HepG2 (cell line): ENCODE measurements at regions not wholly inside any gene's neighbourhood (a gene's known extent, or its start where the extent isn't known, plus 50 kb on each side); places are given as distances from the start of the nearest gene placed in this dataset.

ENCODE experiments used
- ATAC-seq: fragments of 200-7000 bp; cut with Tn5 transposase; 3 replicates; pipeline ENCODE4 v1.9.1; 2020; ENCODE audit warnings: mild to moderate bottlenecking, moderate library complexity
- BruUV-seq: library from RNA; stranded (reverse); fragments of 400-500 nt; replicated peaks from 2 replicates; lab custom pipeline; 2021; lab: Mats Ljungman, UMichigan
- CTCF ChIA-PET: fragments of 300-600 bp; formaldehyde crosslinking; extraction: SDS; loops from one replicate; lab custom pipeline; 2021; ENCODE audit warnings: low total read pairs, inconsistent platforms, low intra/inter-chr PET ratio; lab: Yijun Ruan, JAX
- POLR2A ChIA-PET: fragments of 350-600 bp; sonication (Branson Sonifier 250); formaldehyde crosslinking; loops from one replicate; lab custom pipeline; 2020; ENCODE audit warnings: antibody characterized with exemption, inconsistent platforms; lab: Yijun Ruan, JAX
- DNase-seq: peaks from one replicate; pipeline ENCODE4 v3.0.0-alpha.2; 2015; ENCODE audit warnings: low spot score
- FAIRE-seq: peaks from 3 replicates; lab custom pipeline; 2011; peaks lifted over from hg19 to GRCh38; lab: Jason Lieb, UNC
- H2AFZ ChIP-seq: one replicate; pipeline ENCODE4 v1.6.1; 2011; ENCODE audit warnings: low read length, inconsistent platforms
- H3K27ac ChIP-seq: fragments of 300-600 bp; 3 replicates; pipeline ENCODE4 v1.8.0; 2011; ENCODE audit warnings: mixed run types, mild to moderate bottlenecking, mixed read lengths, low read length, inconsistent platforms; ENCODE audit not compliant: insufficient read depth; ENCODE audit errors: extremely low read length
- H3K27me3 ChIP-seq, 2 experiments: fragments of 200-600 bp in 1 of 2; 2 replicates in 1 of 2; 3 replicates in 1 of 2; pipeline versions ENCODE4 v1.6.0 to v1.8.0; 2011; ENCODE audit warnings: low read length in 2 of 2, mild to moderate bottlenecking in 2 of 2, moderate library complexity in 2 of 2, inconsistent platforms in 1 of 2; ENCODE audit not compliant: insufficient read depth in 2 of 2, control insufficient read depth in 1 of 2
- H3K36me3 ChIP-seq, 2 experiments: fragments of 200-600 bp in 1 of 2; replicated peaks in 1 of 2; 2 replicates in 1 of 2; 3 replicates in 1 of 2; pipeline versions ENCODE4 v1.5.1 to v1.8.0; 2011; ENCODE audit warnings: low read length in 2 of 2, inconsistent platforms in 1 of 2; ENCODE audit not compliant: insufficient read depth in 2 of 2, control insufficient read depth in 1 of 2
- H3K4me1 ChIP-seq: 2 replicates; pipeline ENCODE4 v1.5.1; 2012; ENCODE audit warnings: low read length, inconsistent platforms; ENCODE audit not compliant: insufficient read depth
- H3K4me2 ChIP-seq: 2 replicates; pipeline ENCODE4 v1.6.0; 2011; ENCODE audit warnings: low read depth, low read length, inconsistent platforms
- H3K4me3 ChIP-seq, 3 experiments: fragments of 200-600 bp in 1 of 3; sonication (generic), shearing (Covaris generic) in 1 of 3; replicated peaks in 1 of 3; 2 replicates each; pipeline ENCODE4 v1.5.1; 2011 to 2016; ENCODE audit warnings: low read length in 3 of 3, inconsistent platforms in 2 of 3, low read depth in 2 of 3, mild to moderate bottlenecking in 2 of 3, control low read depth in 1 of 3, mixed read lengths in 1 of 3; ENCODE audit not compliant: insufficient read depth in 1 of 3
- H3K79me2 ChIP-seq: one replicate; pipeline ENCODE4 v1.6.1; 2011; ENCODE audit warnings: low read length, inconsistent platforms; ENCODE audit not compliant: insufficient read depth
- H3K9ac ChIP-seq: 2 replicates; pipeline ENCODE4 v1.6.0; 2011; ENCODE audit warnings: mild to moderate bottlenecking, low read depth, low read length, inconsistent platforms; ENCODE audit not compliant: insufficient read depth
- H3K9me3 ChIP-seq: 2 replicates; pipeline ENCODE4 v1.5.1; 2012; ENCODE audit warnings: mild to moderate bottlenecking, low read length
- H4K20me1 ChIP-seq: 2 replicates; pipeline ENCODE4 v1.6.0; 2011; ENCODE audit warnings: inconsistent platforms, mild to moderate bottlenecking, low read length, moderate library complexity; ENCODE audit not compliant: insufficient read depth
- SP4 ChIP-seq: sonication (generic); formaldehyde crosslinking; IDR thresholded peaks from 2 replicates; pipeline ENCODE4 v1.8.1; 2023; ENCODE audit warnings: mild to moderate bottlenecking, missing genetic modification reagents
- TAF1 ChIP-seq: sonication (generic); formaldehyde crosslinking; IDR thresholded peaks from 2 replicates; pipeline ENCODE4 v1.4.0; 2020; ENCODE audit warnings: missing genetic modification reagents
- ZMAT5 ChIP-seq: sonication (generic); formaldehyde crosslinking; IDR thresholded peaks from 2 replicates; pipeline ENCODE4 v1.5.0; 2020; ENCODE audit warnings: mild to moderate bottlenecking, low read depth, missing genetic modification reagents, borderline replicate concordance
- ZNF160 ChIP-seq: sonication (generic); formaldehyde crosslinking; IDR thresholded peaks from 2 replicates; pipeline ENCODE4 v1.8.0; 2022; ENCODE audit warnings: mild to moderate bottlenecking, inconsistent platforms, missing genetic modification reagents
- ZNF619 ChIP-seq: sonication (generic); formaldehyde crosslinking; IDR thresholded peaks from 2 replicates; pipeline ENCODE4 v1.4.0; 2020; ENCODE audit warnings: mild to moderate bottlenecking, missing genetic modification reagents
- WGBS: methylation state at CpG from one replicate; pipeline ENCODE4 v1.1.6; 2017; ENCODE audit warnings: low lambda C conversion rate; 5-methylcytosine and 5-hydroxymethylcytosine counted together
- in situ Hi-C: cut with HindIII; loops from 2 replicates; pipeline ENCODE4 v1.10.0; 2017; ENCODE audit warnings: low pct_unique_long_range_greater_than_20kb; ENCODE audit not compliant: extremely low pct_ligation_motif_present
- intact Hi-C: fragments of 100-400 bp; cut with micrococcal nuclease; formaldehyde crosslinking; loops from one replicate; pipeline ENCODE4 v1.10.0; 2022; ENCODE audit not compliant: unreplicated experiment
- TF ChIP-seq, protein P1 (sequence below): sonication (generic); formaldehyde crosslinking; IDR thresholded peaks from 2 replicates; pipeline ENCODE4 v1.4.0; 2020; ENCODE audit warnings: missing genetic modification reagents

DNA sequence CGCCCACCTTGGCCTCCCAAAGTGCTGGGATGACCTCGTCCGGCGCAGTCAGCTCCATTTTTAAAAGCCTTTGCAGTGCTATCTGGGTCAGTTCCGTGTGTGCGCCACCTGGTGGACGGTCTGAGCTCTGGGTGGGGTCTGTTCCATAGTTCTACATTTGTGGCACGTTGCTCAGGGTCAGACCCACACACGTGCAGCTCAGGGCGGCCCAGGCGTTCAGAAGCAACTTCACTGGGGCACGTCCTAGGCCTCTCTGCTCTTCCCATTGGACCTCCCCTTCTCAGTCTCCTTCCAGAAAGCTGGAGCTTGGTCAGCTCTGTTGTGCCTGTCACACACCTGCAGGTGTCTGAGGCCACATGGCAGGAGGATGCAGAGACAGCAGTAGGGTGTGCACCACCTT is 137.9 kb downstream of the DNAJB6 start (continued):
- TF ChIP-seq ZMAT5 (CRISPR knock-in tag) (no peak), SP4 (CRISPR knock-in tag) (no peak)

GRCh38 chr7:157475095-157475494 is 138.3 kb downstream of the DNAJB6 start:
- Histone ChIP-seq H2AFZ (no peak overlapping the region), H3K4me1 (peaks cover 8% of the 10 kb centered on the region; the same call in 1 of the 2 replicates), H3K79me2 (no peaks in the 10 kb centered on the region), H3K9ac (no peak overlapping the region), H3K9me3 (peaks cover 13% of the 10 kb centered on the region), H3K4me3 (no peak overlapping the region)
- 30% methylated on average over 6 of the region's 6 CpGs for WGBS
- no peak for ATAC-seq
- TF ChIP-seq TAF1 (no peak), ZNF160 (CRISPR knock-in tag) (no peak), ZNF619 (CRISPR knock-in tag) (no peak)
- TF ChIP-seq, protein P1, sequence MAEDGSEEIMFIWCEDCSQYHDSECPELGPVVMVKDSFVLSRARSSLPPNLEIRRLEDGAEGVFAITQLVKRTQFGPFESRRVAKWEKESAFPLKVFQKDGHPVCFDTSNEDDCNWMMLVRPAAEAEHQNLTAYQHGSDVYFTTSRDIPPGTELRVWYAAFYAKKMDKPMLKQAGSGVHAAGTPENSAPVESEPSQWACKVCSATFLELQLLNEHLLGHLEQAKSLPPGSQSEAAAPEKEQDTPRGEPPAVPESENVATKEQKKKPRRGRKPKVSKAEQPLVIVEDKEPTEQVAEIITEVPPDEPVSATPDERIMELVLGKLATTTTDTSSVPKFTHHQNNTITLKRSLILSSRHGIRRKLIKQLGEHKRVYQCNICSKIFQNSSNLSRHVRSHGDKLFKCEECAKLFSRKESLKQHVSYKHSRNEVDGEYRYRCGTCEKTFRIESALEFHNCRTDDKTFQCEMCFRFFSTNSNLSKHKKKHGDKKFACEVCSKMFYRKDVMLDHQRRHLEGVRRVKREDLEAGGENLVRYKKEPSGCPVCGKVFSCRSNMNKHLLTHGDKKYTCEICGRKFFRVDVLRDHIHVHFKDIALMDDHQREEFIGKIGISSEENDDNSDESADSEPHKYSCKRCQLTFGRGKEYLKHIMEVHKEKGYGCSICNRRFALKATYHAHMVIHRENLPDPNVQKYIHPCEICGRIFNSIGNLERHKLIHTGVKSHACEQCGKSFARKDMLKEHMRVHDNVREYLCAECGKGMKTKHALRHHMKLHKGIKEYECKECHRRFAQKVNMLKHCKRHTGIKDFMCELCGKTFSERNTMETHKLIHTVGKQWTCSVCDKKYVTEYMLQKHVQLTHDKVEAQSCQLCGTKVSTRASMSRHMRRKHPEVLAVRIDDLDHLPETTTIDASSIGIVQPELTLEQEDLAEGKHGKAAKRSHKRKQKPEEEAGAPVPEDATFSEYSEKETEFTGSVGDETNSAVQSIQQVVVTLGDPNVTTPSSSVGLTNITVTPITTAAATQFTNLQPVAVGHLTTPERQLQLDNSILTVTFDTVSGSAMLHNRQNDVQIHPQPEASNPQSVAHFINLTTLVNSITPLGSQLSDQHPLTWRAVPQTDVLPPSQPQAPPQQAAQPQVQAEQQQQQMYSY (CRISPR knock-in tag) = peak; percentile 80
- TF ChIP-seq, all 625 proteins: peak for 1
- BruUV-seq = no TSS peak
- ChIA-PET CTCF (no interaction called here), POLR2A (no interaction called here)
- Histone ChIP-seq H3K27me3 (peaks cover 8 to 33% of the 10 kb centered on the region in 2 experiments; a peak in 4 of 5 replicates), H3K36me3 (no peaks in the 10 kb centered on the region), H3K27ac (no peak overlapping the region), H4K20me1 (no peaks in the 10 kb centered on the region), H3K4me2 (no peak overlapping the region)
- peak; percentile 8 for FAIRE-seq
- in situ Hi-C loops (no loop called here), intact Hi-C loops (no loop called here)
- no peak for DNase-seq
